Type B pancreatic cell (in vitro differentiated cells): ENCODE measurements at regions not wholly inside any gene's neighbourhood (a gene's known extent, or its start where the extent isn't known, plus 50 kb on each side); places are given as distances from the start of the nearest gene placed in this dataset.

ENCODE experiments used
- DNase-seq: peaks from one replicate; pipeline ENCODE4 v3.0.0; 2021; ENCODE audit warnings: mixed read lengths; ENCODE audit not compliant: unreplicated experiment; ENCODE audit errors: extremely low spot score
- H3K27ac Mint-ChIP-seq: 2 replicates; pipeline ENCODE4 v1.8.0; 2021; ENCODE audit warnings: mild to moderate bottlenecking, mixed read lengths
- H3K27me3 Mint-ChIP-seq: 2 replicates; pipeline ENCODE4 v1.8.0; 2021; ENCODE audit warnings: mixed read lengths
- H3K36me3 Mint-ChIP-seq: 2 replicates; pipeline ENCODE4 v1.8.0; 2021; ENCODE audit warnings: mixed read lengths
- H3K4me1 Mint-ChIP-seq: one replicate; pipeline ENCODE4 v1.8.0; 2021; ENCODE audit warnings: mixed read lengths; ENCODE audit not compliant: unreplicated experiment
- H3K4me3 Mint-ChIP-seq: 2 replicates; pipeline ENCODE4 v1.8.0; 2021; ENCODE audit warnings: mild to moderate bottlenecking, mixed read lengths
- H3K9me3 Mint-ChIP-seq: 2 replicates; pipeline ENCODE4 v1.8.0; 2021; ENCODE audit warnings: mixed read lengths
- TF ChIP-seq, protein P1 (sequence below): fragments of 200-600 bp; sonication (generic); conservative IDR thresholded peaks from 2 replicates; pipeline ENCODE4 v1.5.0; 2021; ENCODE audit warnings: antibody characterized with exemption, mild to moderate bottlenecking

DNA sequence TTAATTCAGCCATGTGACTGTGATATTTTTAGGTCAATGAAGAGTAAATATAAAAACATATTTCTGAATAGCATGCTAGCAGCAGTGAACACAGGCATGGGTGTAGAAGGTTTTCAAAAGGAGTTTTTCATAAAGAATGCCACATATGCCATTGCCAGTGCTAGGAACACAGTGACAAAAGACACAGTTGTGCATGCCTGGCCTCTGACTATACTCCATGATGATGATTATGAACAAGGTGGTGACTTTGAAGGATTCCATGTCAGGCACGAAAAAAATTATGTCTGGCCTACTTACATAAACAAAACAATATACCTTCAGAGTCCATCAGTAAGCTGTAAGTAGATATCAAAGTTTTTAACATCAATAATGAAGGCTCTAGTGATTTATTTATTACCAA lies 438.7 kb downstream of the TLE1 start:
- H3K36me3 Mint-ChIP-seq, result no peaks in the 10 kb centered on the region
- H3K4me1 Mint-ChIP-seq, result no peaks in the 10 kb centered on the region
- no peaks in the 10 kb centered on the region for H3K27me3 Mint-ChIP-seq
- no peak for DNase-seq
- peaks cover 4% of the 10 kb centered on the region for H3K9me3 Mint-ChIP-seq
- no peak overlapping the region for H3K27ac Mint-ChIP-seq
- TF ChIP-seq, protein P1, sequence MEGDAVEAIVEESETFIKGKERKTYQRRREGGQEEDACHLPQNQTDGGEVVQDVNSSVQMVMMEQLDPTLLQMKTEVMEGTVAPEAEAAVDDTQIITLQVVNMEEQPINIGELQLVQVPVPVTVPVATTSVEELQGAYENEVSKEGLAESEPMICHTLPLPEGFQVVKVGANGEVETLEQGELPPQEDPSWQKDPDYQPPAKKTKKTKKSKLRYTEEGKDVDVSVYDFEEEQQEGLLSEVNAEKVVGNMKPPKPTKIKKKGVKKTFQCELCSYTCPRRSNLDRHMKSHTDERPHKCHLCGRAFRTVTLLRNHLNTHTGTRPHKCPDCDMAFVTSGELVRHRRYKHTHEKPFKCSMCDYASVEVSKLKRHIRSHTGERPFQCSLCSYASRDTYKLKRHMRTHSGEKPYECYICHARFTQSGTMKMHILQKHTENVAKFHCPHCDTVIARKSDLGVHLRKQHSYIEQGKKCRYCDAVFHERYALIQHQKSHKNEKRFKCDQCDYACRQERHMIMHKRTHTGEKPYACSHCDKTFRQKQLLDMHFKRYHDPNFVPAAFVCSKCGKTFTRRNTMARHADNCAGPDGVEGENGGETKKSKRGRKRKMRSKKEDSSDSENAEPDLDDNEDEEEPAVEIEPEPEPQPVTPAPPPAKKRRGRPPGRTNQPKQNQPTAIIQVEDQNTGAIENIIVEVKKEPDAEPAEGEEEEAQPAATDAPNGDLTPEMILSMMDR, result no peak
- no peak overlapping the region for H3K4me3 Mint-ChIP-seq

DNA sequence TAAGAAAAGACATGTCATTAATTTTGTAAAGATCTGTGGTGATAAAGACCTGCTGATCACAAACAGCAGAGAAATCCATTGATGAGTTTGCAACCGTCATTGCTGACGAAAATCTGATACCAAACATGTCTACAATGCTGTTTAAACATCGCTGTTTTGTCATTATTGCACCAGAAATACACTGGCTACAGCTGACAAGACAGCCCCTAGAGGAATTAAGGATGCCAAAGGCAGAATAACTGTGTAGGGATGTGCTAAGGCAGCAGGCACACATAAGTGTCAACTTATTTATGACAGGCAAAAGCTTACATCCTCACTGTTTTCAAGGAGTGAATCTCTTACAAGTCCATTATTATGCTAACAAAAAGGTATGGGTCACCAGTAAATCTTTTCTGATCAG lies 439.3 kb downstream of the TLE1 start:
- H3K27ac Mint-ChIP-seq, result no peak overlapping the region
- no peak for DNase-seq
- peaks cover 4% of the 10 kb centered on the region for H3K9me3 Mint-ChIP-seq
- H3K4me3 Mint-ChIP-seq, result no peak overlapping the region
- H3K36me3 Mint-ChIP-seq, result no peaks in the 10 kb centered on the region
- TF ChIP-seq, protein P1, result no peak
- H3K4me1 Mint-ChIP-seq, result no peaks in the 10 kb centered on the region
- H3K27me3 Mint-ChIP-seq, result no peaks in the 10 kb centered on the region

DNA sequence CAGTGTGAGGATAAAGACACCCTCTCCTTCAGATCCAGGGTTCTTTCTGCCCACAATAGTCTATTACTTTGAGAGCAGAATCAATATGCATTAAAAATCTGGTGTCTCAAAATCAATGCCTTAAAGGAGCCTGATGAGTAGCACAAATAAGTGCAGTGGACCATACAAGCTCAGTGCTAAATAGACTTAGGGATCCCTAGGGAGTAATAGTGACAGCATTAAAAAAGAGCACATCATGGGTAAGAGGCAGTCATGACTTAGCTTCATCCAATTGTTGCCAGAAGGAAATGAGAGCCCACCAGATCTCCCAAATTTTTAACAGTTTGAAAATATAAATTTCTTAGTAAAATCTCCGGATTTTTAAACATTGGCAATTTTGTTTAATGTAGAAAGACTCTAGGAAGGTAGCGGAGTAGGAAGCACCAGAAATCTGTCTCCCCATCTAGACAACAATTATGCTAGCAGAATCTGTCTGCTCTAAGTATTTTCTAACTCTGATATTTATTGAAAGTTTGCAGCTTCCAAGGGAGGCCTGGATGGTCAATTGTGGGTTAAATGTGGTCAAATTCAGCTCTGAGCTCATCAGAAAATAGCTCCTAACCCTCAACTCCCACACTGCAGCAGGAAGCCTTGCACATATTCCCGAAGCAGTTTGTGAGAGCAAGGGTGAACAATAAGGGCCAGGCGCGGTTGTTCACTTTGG lies 443.9 kb downstream of the TLE1 start:
- no peak overlapping the region for H3K27ac Mint-ChIP-seq
- no peak for DNase-seq

DNA sequence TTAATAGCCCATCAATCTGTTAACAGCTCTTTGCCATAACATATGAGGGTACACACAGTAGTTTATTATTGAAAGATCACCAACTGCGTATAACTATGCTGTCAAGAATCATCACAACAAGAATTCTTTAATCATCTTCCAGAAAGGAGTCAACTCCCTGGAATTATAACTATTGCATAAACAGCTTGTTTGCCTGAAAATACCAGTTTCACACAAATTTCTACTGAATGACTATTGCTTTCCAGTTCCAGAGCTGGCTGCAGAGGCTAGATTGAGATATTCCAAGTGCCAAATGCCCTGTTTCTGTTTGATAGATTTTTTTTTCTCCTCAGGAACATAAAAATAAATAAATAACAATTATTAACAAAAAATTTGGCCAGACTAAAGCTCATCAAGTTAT lies 444.7 kb downstream of the TLE1 start:
- no peak for DNase-seq
- Mint-ChIP-seq H3K9me3 (peaks cover 10% of the 10 kb centered on the region), H3K27me3 (no peaks in the 10 kb centered on the region)

More for the DNA sequence above, 443.9 kb downstream of the TLE1 start:
- Mint-ChIP-seq H3K4me1 (no peaks in the 10 kb centered on the region), H3K4me3 (no peak overlapping the region), H3K36me3 (no peaks in the 10 kb centered on the region), H3K9me3 (peaks cover 10% of the 10 kb centered on the region), H3K27me3 (no peaks in the 10 kb centered on the region)
- TF ChIP-seq, protein P1, result no peak

DNA sequence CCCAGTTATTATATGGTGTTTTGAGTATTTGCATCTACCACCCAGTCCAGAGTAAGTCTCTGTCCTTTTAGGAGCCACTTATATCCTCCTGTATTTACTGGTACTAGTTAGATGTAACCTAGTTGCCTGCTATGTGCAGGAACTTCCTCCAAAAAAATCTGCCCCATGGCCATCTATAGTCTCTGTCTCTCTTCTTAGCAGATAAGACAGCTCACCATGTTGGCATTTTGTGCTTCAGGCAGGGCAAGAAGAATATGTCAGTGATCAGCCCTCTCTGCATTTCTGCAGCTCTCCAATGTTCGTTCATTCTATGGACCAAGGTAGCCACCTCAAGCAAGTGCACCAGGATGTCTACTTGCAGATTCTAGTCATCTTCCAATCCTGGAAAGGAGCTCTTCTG lies 446.5 kb downstream of the TLE1 start:
- Mint-ChIP-seq H3K4me1 (no peaks in the 10 kb centered on the region), H3K4me3 (no peak overlapping the region), H3K9me3 (peaks cover 11% of the 10 kb centered on the region), H3K27ac (no peak overlapping the region), H3K36me3 (no peaks in the 10 kb centered on the region), H3K27me3 (no peaks in the 10 kb centered on the region)
- TF ChIP-seq, protein P1, result no peak
- no peak for DNase-seq

More for the DNA sequence above, 444.7 kb downstream of the TLE1 start:
- no peak overlapping the region for H3K4me3 Mint-ChIP-seq
- no peaks in the 10 kb centered on the region for H3K36me3 Mint-ChIP-seq
- H3K27ac Mint-ChIP-seq, result no peak overlapping the region
- H3K4me1 Mint-ChIP-seq, result no peaks in the 10 kb centered on the region
- TF ChIP-seq, protein P1, result no peak

DNA sequence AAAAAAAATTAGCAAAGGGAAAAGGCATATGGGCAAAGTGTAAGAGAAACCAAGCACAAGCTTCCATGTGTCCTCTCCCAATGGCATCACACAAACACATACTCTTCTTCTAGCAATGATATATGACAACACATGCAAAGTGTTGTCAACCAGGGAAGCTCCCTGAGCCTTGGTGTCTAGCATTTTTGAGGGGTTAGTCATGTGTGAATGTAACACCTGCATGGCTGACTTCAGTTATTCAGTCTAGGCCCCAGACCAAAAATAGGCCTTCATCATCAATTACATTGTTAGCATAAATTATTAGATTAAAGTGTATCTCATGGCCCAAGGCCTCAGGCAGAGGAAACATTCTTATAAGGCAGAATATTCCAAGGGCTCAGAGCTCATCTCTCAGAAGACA lies 450.0 kb downstream of the TLE1 start:
- Mint-ChIP-seq H3K27ac (no peak overlapping the region), H3K36me3 (no peaks in the 10 kb centered on the region), H3K4me1 (no peaks in the 10 kb centered on the region), H3K27me3 (no peaks in the 10 kb centered on the region), H3K9me3 (peaks cover 11% of the 10 kb centered on the region), H3K4me3 (no peak overlapping the region)
- no peak for DNase-seq
- TF ChIP-seq, protein P1, result no peak
